GM23338 (cell line): ENCODE measurements at regions not wholly inside any gene's neighbourhood (a gene's known extent, or its start where the extent isn't known, plus 50 kb on each side); places are given as distances from the start of the nearest gene placed in this dataset.

ENCODE experiments used
- CTCF ChIP-seq, 2 experiments: fragments of 200-600 bp in 1 of 2; sonication (generic) in 1 of 2; conservative IDR thresholded peaks; 2 replicates each; pipeline versions ENCODE4 v1.5.1 to v1.6.1; 2016 to 2017; ENCODE audit warnings: antibody characterized with exemption in 2 of 2, low read depth in 2 of 2, mild to moderate bottlenecking in 2 of 2, moderate library complexity in 1 of 2
- EZH2 ChIP-seq: fragments of 200-600 bp; sonication (generic); IDR thresholded peaks from one replicate; pipeline ENCODE4 v1.8.0; 2017; ENCODE audit warnings: antibody characterized with exemption, mild to moderate bottlenecking, low read depth; ENCODE audit not compliant: unreplicated experiment
- EZH2phosphoT487 ChIP-seq: fragments of 200-600 bp; sonication (generic); IDR thresholded peaks from one replicate; pipeline ENCODE4 v1.8.1; 2018; ENCODE audit warnings: antibody characterized with exemption; ENCODE audit not compliant: unreplicated experiment
- POLR2AphosphoS5 ChIP-seq: IDR thresholded peaks from 2 replicates; pipeline ENCODE4 v1.6.1; 2016; ENCODE audit warnings: antibody characterized with exemption, low read depth
- TF ChIP-seq, protein P1 (sequence below): IDR thresholded peaks from one replicate; pipeline ENCODE4 v1.6.1; 2018; ENCODE audit warnings: antibody characterized with exemption; ENCODE audit not compliant: unreplicated experiment

GRCh38 chr6:43856005-43856765, 86.2 kb downstream of the VEGFA start:
- TF ChIP-seq CTCF (conservative IDR thresholded peaks at IDR 0.05; ENCODE audit: low read depth in 2 of 2) (peak; percentile 55 to 69), POLR2AphosphoS5 (no peak), EZH2 (no peak), EZH2phosphoT487 (no peak)
- TF ChIP-seq, protein P1, sequence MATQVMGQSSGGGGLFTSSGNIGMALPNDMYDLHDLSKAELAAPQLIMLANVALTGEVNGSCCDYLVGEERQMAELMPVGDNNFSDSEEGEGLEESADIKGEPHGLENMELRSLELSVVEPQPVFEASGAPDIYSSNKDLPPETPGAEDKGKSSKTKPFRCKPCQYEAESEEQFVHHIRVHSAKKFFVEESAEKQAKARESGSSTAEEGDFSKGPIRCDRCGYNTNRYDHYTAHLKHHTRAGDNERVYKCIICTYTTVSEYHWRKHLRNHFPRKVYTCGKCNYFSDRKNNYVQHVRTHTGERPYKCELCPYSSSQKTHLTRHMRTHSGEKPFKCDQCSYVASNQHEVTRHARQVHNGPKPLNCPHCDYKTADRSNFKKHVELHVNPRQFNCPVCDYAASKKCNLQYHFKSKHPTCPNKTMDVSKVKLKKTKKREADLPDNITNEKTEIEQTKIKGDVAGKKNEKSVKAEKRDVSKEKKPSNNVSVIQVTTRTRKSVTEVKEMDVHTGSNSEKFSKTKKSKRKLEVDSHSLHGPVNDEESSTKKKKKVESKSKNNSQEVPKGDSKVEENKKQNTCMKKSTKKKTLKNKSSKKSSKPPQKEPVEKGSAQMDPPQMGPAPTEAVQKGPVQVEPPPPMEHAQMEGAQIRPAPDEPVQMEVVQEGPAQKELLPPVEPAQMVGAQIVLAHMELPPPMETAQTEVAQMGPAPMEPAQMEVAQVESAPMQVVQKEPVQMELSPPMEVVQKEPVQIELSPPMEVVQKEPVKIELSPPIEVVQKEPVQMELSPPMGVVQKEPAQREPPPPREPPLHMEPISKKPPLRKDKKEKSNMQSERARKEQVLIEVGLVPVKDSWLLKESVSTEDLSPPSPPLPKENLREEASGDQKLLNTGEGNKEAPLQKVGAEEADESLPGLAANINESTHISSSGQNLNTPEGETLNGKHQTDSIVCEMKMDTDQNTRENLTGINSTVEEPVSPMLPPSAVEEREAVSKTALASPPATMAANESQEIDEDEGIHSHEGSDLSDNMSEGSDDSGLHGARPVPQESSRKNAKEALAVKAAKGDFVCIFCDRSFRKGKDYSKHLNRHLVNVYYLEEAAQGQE: no peak
